EL (cell line): ENCODE measurements at regions not wholly inside any gene's neighbourhood (a gene's known extent, or its start where the extent isn't known, plus 50 kb on each side); places are given as distances from the start of the nearest gene placed in this dataset.

ENCODE experiments used
- DNase-seq: peaks from one replicate; pipeline ENCODE4 v3.0.0-alpha.2; 2016

DNA sequence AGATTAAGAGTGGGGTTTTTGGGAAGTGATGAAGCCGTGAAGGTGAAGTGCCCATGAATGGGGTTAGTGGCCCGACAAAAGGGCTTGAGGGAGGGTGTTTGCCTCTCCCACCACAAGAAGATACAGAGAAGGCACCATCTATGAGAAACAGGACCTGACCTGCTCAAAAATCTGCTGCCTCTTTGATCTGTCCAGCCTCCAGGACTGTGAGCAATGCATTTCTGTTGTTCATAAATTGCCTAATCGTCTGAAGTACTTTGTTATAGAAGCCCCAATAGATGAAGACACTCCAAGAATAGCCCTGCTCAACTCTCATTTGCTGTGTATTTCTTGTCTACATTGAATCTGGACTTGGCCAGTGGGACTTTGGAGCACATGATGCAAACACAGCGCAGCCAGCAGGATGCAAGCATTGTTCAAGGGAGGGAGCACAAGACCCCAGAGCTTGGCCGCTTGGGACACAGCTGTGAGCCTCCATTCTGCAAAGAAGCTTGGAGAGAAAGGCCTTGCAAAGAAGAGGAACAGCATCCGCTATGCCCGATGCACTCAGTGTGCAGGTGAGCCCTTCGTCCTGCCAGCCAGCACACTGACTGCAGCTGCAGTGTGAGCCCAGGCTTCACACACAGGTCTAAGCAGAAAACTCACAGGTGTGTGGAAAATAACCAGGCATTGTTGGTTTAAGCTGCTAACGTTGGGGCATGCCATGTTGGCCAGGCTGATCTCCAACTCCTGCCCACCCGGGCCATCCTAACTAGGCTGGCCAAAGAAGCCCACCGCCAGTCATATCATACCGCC is 73.2 kb upstream of the KLF6 start:
- no peak for DNase-seq

GRCh38 chr10:3857318-3857717 is 72.3 kb upstream of the KLF6 start:
- no peak for DNase-seq

GRCh38 chr10:3856593-3856992 is 71.6 kb upstream of the KLF6 start:
- DNase-seq: no peak

GRCh38 chr10:3853547-3854303 is 68.7 kb upstream of the KLF6 start:
- DNase-seq: peak; percentile 42

DNA sequence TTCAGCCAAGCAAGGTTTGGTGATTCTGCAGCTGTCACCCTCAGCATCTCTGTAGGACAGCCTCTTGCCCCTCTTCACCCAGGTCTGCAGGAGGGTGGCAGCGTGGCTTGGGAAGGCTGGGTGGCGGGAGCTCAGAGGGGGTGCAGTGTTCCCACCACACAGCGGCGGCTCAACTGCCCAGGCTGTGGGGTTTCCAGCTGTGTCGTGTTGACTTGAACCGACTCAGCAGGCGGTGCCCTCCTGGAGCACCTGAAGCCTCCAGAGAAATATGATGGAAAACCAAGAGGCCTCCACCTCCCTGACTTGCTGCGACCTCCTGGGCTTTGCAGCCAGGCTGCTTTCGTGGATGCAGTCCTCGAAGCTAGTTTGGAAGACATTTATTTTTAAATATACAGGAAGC is 68.0 kb upstream of the KLF6 start:
- DNase-seq: no peak

DNA sequence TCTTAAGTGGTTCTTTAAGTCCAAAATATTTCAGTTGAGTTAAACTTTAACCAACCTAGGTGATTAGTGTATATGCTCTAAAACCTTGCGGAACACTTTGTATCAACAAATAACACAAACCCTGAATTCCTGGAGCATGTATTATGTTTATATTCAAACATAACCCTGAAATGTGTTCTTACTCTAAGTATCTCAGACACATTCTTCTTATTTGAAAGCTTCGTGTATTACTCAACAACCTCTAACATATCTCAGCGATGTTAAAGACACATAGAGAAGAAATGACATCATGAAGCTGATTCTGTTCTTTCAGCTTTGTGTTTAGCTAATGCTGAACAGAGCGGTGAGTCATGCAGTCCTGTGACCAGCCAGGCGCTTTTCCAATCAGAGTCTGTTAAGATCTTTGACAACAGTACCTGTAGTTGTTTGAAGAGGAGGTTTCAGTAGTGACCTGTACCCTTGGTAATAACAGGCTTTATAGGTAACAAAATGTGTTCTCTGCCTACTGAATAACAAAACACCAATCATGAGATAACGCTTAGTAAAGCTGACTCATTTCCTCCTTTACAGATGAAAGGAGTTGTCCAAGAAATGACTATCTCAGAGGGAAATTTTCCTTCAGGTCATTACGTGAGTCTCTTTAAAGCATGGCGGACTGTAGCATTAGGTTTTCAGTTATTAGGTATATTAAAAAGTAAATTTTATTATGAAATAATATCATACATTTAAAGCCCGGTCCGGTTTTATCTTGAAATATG is 67.3 kb upstream of the KLF6 start:
- peak; percentile 96 for DNase-seq

GRCh38 chr10:3850999-3851937 is 66.3 kb upstream of the KLF6 start:
- peak; percentile 76 for DNase-seq

GRCh38 chr10:3848775-3849635 is 64.0 kb upstream of the KLF6 start:
- peak; percentile 70 for DNase-seq

- DNase-seq: peak; percentile 26
Observed at GRCh38 chr10:3848005-3848774, 63.2 kb upstream of the KLF6 start.

- DNase-seq: no peak
Observed at GRCh38 chr10:3846736-3847135, 61.7 kb upstream of the KLF6 start.

- no peak for DNase-seq
Observed at GRCh38 chr10:3844491-3845025, 59.5 kb upstream of the KLF6 start.

GRCh38 chr10:3838460-3839437 is 53.7 kb upstream of the KLF6 start:
- no peak for DNase-seq

- DNase-seq: no peak
Observed at GRCh38 chr10:3837647-3838459, 52.8 kb upstream of the KLF6 start.

GRCh38 chr10:3836222-3836820 is 51.3 kb upstream of the KLF6 start:
- DNase-seq: no peak

DNA sequence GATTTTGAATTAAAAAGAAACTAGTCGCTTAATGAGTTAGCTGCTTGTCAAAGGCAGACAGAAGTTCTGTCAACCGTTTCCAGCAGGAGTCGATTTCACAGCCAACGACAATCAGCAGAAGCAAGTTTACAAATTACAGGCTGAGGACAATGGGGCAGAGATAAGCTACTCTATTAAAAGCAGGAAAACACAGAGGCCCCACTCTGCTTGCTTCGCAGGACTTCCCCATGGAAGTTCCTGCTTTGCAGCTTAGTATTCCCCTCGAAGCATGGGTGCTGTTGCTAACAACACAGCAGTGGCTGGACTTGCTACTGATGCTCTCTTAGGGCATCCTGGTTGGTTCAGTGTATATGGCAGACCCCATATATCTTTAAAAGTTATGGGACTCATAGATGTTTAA is 50.8 kb upstream of the KLF6 start:
- DNase-seq: no peak

- no peak for DNase-seq
Observed at GRCh38 chr10:3834947-3835346, 49.9 kb upstream of the KLF6 start.
